ENCODE measurements at regions not wholly inside any gene's neighbourhood (a gene's known extent, or its start where the extent isn't known, plus 50 kb on each side); places are given as distances from the start of the nearest gene placed in this dataset.
"Not testable (repeated sequence)": the region's sequence is repeated elsewhere in the genome, so short reads cannot be mapped to it uniquely, and the experiment has no call there.

GRCh38 chr4:60683357-60683756, 516.8 kb upstream of the ADGRL3 start (continued):
- TF ChIP-seq ZNF462 (CRISPR knock-in tag; IDR thresholded peaks at IDR 0.05) (no peak), EZH2 (IDR thresholded peaks at IDR 0.05; ENCODE audit: low read depth, unreplicated experiment) (no peak), ZNF114 (CRISPR knock-in tag; IDR thresholded peaks at IDR 0.05) (no peak), CREB1 (CRISPR knock-in tag; IDR thresholded peaks at IDR 0.05; ENCODE audit: low read depth) (no peak), ZNF331 (CRISPR knock-in tag; IDR thresholded peaks at IDR 0.05; ENCODE audit: low read depth) (no peak)

GRCh38 chr4:60683973-60684372, 516.2 kb upstream of the ADGRL3 start:
- Histone ChIP-seq H3K27ac (ENCODE audit: low read depth) (no peak overlapping the region), H3F3A (replicated peaks; ENCODE audit: low read depth) (no peaks in the 10 kb centered on the region), H3K4me2 (no peak overlapping the region), H3K79me2 (replicated peaks; ENCODE audit: insufficient read depth) (no peaks in the 10 kb centered on the region), H3K4me3 (no peak overlapping the region), H4K20me1 (replicated peaks; ENCODE audit: insufficient read depth) (no peaks in the 10 kb centered on the region), H3K9me2 (ENCODE audit: insufficient read depth) (no peaks in the 10 kb centered on the region), H2AFZ (no peak overlapping the region), H3K27me3 (ENCODE audit: insufficient read depth) (no peaks in the 10 kb centered on the region), H3K4me1 (ENCODE audit: insufficient read depth) (no peaks in the 10 kb centered on the region), H3K36me3 (ENCODE audit: insufficient read depth) (no peaks in the 10 kb centered on the region)
- Mint-ChIP-seq H3K27me3 (ENCODE audit: insufficient read depth, low read depth, poor library complexity) (no peaks in the 10 kb centered on the region), H3K9me3 (no peaks in the 10 kb centered on the region), H3K4me3 (no peak overlapping the region), H3K27ac (no peak overlapping the region), H3K36me3 (ENCODE audit: low read depth) (no peaks in the 10 kb centered on the region), H3K4me1 (no peaks in the 10 kb centered on the region)
- DNase-seq (ENCODE audit: low spot score) (no peak), ATAC-seq (no peak)
- TF ChIP-seq POLR2AphosphoS5 (IDR thresholded peaks at IDR 0.05; ENCODE audit: low read depth) (no peak), ETS1 (IDR thresholded peaks at IDR 0.05) (no peak)

GRCh38 chr4:60696062-60696461, 504.1 kb upstream of the ADGRL3 start:
- H3K27me3 Mint-ChIP-seq (ENCODE audit: insufficient read depth, low read depth, poor library complexity); DNase-seq (ENCODE audit: low spot score); H3K36me3 ChIP-seq (ENCODE audit: insufficient read depth); H4K20me1 ChIP-seq (replicated peaks; ENCODE audit: insufficient read depth); H3K27ac Mint-ChIP-seq; H3F3A ChIP-seq (replicated peaks; ENCODE audit: low read depth); H3K4me1 ChIP-seq (ENCODE audit: insufficient read depth); H3K9me2 ChIP-seq (ENCODE audit: insufficient read depth); H3K4me1 Mint-ChIP-seq; H3K27ac ChIP-seq (ENCODE audit: low read depth); H3K4me2 ChIP-seq; H3K79me2 ChIP-seq (replicated peaks; ENCODE audit: insufficient read depth); H2AFZ ChIP-seq; H3K4me3 Mint-ChIP-seq; H3K4me3 ChIP-seq; H3K27me3 ChIP-seq (ENCODE audit: insufficient read depth); ATAC-seq: not testable (repeated sequence)
- Mint-ChIP-seq H3K9me3 (peaks cover 51% of the 10 kb centered on the region), H3K36me3 (ENCODE audit: low read depth) (peaks cover 11% of the 10 kb centered on the region; the same call in 2 of the 3 replicates)
